ENCODE measurements at regions not wholly inside any gene's neighbourhood (a gene's known extent, or its start where the extent isn't known, plus 50 kb on each side); places are given as distances from the start of the nearest gene placed in this dataset.

DNA sequence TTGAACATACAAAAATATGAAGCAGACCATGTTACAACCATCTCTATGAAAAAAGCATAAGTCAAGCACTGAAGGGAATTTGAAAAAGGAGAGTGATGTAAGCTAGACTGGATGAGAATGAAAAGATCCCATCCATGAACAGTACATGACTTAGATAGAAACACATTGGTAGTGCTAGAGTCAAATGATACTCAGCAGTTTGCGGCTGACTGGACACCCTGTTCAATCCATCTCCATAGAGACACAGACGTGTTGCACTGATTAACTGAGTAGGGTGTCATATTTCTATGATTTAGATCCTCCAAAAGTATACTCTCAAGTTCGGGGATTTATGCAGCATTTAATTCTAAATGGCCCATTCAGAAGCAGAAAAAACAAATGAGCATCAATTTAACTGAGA lies 674.3 kb upstream of the NRXN1 start:
- no peaks in the 10 kb centered on the region for H4K20me1 ChIP-seq (ENCODE audit: insufficient read depth, low read depth, low read length)
- no peak overlapping the region for H2AFZ ChIP-seq (ENCODE audit: low read length)
- no peak overlapping the region for H3K9ac ChIP-seq (ENCODE audit: low read length)
- H3K27me3 ChIP-seq (ENCODE audit: low read length): no peaks in the 10 kb centered on the region
- H3K27ac ChIP-seq (ENCODE audit: low read length): no peak overlapping the region
- no peaks in the 10 kb centered on the region for H3K4me1 ChIP-seq (ENCODE audit: low read length)
- no peak for DNase-seq
- no peaks in the 10 kb centered on the region for H3K9me3 ChIP-seq (ENCODE audit: low read length)
- no peak overlapping the region for H3K4me3 ChIP-seq (ENCODE audit: low read length)
- H3K79me2 ChIP-seq (ENCODE audit: low read length): no peaks in the 10 kb centered on the region
- H3K36me3 ChIP-seq (ENCODE audit: insufficient read depth, low read length): no peaks in the 10 kb centered on the region
- no peak overlapping the region for H3K4me2 ChIP-seq (ENCODE audit: low read depth, low read length, poor library complexity, severe bottlenecking)
- H3K9me2 ChIP-seq (replicated peaks; ENCODE audit: insufficient read depth, low read length): no peaks in the 10 kb centered on the region

DNA sequence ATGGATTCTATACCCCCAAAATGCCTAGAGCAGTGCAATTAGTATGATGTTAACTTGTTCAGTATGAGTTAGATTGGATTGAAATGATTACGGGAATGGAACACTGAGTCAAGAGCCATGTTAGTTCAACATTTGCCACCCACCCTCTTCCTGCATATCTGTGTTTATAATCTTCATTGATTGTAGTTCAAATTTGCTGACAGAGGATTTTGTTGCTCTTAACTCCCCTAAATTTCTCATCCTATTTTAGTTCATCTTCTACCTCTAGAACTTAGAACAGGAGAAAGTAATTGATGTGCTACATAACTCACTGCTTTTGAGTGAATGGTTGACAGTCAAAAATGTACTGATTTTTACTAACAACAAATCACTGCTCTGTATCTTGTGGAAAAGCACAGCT lies 673.5 kb upstream of the NRXN1 start:
- no peaks in the 10 kb centered on the region for H3K79me2 ChIP-seq (ENCODE audit: low read length)
- H3K36me3 ChIP-seq (ENCODE audit: insufficient read depth, low read length): no peaks in the 10 kb centered on the region
- no peak overlapping the region for H2AFZ ChIP-seq (ENCODE audit: low read length)
- H3K4me3 ChIP-seq (ENCODE audit: low read length): no peak overlapping the region
- H3K9me2 ChIP-seq (replicated peaks; ENCODE audit: insufficient read depth, low read length): no peaks in the 10 kb centered on the region
- H3K9ac ChIP-seq (ENCODE audit: low read length): no peak overlapping the region
- H4K20me1 ChIP-seq (ENCODE audit: insufficient read depth, low read depth, low read length): no peaks in the 10 kb centered on the region
- no peaks in the 10 kb centered on the region for H3K9me3 ChIP-seq (ENCODE audit: low read length)
- no peaks in the 10 kb centered on the region for H3K4me1 ChIP-seq (ENCODE audit: low read length)
- no peak overlapping the region for H3K4me2 ChIP-seq (ENCODE audit: low read depth, low read length, poor library complexity, severe bottlenecking)
- no peaks in the 10 kb centered on the region for H3K27me3 ChIP-seq (ENCODE audit: low read length)
- no peak for DNase-seq
- no peak overlapping the region for H3K27ac ChIP-seq (ENCODE audit: low read length)

DNA sequence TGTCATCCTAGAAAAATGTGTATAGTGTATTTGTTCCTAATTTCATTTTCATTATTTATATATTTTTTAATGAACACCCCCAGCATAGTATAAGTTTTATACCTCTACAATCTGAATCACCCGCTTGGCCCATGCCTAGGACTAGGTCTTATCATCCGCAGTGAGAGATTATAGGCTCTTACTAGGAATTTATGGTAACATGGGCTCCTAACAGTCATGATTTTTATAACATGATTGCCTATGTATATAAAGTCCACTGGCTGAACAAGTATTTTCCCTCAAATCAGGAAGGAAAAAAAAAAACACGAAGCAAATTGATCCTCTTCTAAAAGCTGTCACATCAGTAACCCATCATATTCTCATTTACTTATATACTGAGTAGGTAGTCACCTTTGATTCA lies 666.1 kb upstream of the NRXN1 start:
- H3K4me3 ChIP-seq (ENCODE audit: low read length): no peak overlapping the region
- H3K27me3 ChIP-seq (ENCODE audit: low read length): no peaks in the 10 kb centered on the region
- no peaks in the 10 kb centered on the region for H4K20me1 ChIP-seq (ENCODE audit: insufficient read depth, low read depth, low read length)
- H3K27ac ChIP-seq (ENCODE audit: low read length): no peak overlapping the region
- H3K4me2 ChIP-seq (ENCODE audit: low read depth, low read length, poor library complexity, severe bottlenecking): no peak overlapping the region
- DNase-seq: no peak
- H3K9me3 ChIP-seq (ENCODE audit: low read length): peaks cover 4% of the 10 kb centered on the region; the same call in 1 of the 2 replicates
- H3K4me1 ChIP-seq (ENCODE audit: low read length): no peaks in the 10 kb centered on the region
- H3K36me3 ChIP-seq (ENCODE audit: insufficient read depth, low read length): no peaks in the 10 kb centered on the region
- H3K9me2 ChIP-seq (replicated peaks; ENCODE audit: insufficient read depth, low read length): no peaks in the 10 kb centered on the region; the same call in 1 of the 2 replicates
- no peak overlapping the region for H2AFZ ChIP-seq (ENCODE audit: low read length)
- no peaks in the 10 kb centered on the region for H3K79me2 ChIP-seq (ENCODE audit: low read length)
- no peak overlapping the region for H3K9ac ChIP-seq (ENCODE audit: low read length)

DNA sequence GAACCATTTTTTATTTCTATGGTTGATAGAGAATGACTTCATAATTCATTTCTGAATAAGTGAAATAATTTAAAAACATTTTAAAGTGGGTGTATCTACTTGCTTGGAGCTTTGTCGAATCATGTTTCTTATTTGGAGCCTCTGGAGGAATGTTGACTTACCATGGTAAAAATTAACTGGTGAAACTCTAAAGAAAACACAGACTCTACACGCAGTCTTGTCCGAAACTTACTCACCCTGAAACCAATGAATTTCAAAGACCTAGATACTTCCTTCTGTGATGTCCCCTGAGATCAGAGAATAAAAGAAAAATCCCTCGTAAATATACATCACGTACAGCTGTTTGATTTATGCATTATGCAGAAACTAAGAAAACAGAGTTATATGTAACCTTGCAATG lies 665.2 kb upstream of the NRXN1 start:
- peaks cover 7% of the 10 kb centered on the region; the same call in 1 of the 2 replicates for H3K9me3 ChIP-seq (ENCODE audit: low read length)
- no peak overlapping the region for H3K27ac ChIP-seq (ENCODE audit: low read length)
- no peaks in the 10 kb centered on the region for H3K4me1 ChIP-seq (ENCODE audit: low read length)
- no peaks in the 10 kb centered on the region for H4K20me1 ChIP-seq (ENCODE audit: insufficient read depth, low read depth, low read length)
- H3K79me2 ChIP-seq (ENCODE audit: low read length): no peaks in the 10 kb centered on the region
- no peaks in the 10 kb centered on the region for H3K27me3 ChIP-seq (ENCODE audit: low read length)
- H3K4me2 ChIP-seq (ENCODE audit: low read depth, low read length, poor library complexity, severe bottlenecking): no peak overlapping the region
- H3K36me3 ChIP-seq (ENCODE audit: insufficient read depth, low read length): no peaks in the 10 kb centered on the region
- DNase-seq: no peak
- H3K9me2 ChIP-seq (replicated peaks; ENCODE audit: insufficient read depth, low read length): no peaks in the 10 kb centered on the region; the same call in 1 of the 2 replicates
- no peak overlapping the region for H3K4me3 ChIP-seq (ENCODE audit: low read length)
- no peak overlapping the region for H2AFZ ChIP-seq (ENCODE audit: low read length)
- H3K9ac ChIP-seq (ENCODE audit: low read length): no peak overlapping the region

DNA sequence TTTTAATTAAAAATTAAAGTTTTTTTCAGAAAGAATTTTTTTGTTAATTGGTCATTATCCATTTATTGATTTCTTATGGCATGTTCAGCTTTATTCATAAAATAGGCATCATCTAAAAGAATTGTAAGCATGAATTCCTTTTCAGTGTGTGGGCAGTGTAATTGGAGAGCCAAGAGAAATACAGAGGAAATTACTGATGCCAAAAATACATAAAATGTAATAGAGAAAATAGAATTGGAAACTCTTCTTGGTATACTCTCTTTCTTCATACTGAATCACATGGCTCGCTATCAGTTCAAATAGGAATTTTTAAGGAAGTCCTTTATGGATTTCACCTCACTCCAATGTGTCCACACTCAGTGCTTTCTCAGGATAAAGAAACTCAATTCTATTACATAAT lies 663.6 kb upstream of the NRXN1 start:
- Histone ChIP-seq H4K20me1 (ENCODE audit: insufficient read depth, low read depth, low read length) (no peaks in the 10 kb centered on the region), H3K9me3 (ENCODE audit: low read length) (peaks cover 7% of the 10 kb centered on the region; the same call in 1 of the 2 replicates), H3K27me3 (ENCODE audit: low read length) (no peaks in the 10 kb centered on the region), H3K4me1 (ENCODE audit: low read length) (no peaks in the 10 kb centered on the region), H3K9ac (ENCODE audit: low read length) (no peak overlapping the region), H3K36me3 (ENCODE audit: insufficient read depth, low read length) (no peaks in the 10 kb centered on the region), H3K27ac (ENCODE audit: low read length) (no peak overlapping the region), H2AFZ (ENCODE audit: low read length) (no peak overlapping the region), H3K4me2 (ENCODE audit: low read depth, low read length, poor library complexity, severe bottlenecking) (no peak overlapping the region), H3K79me2 (ENCODE audit: low read length) (no peaks in the 10 kb centered on the region), H3K4me3 (ENCODE audit: low read length) (no peak overlapping the region), H3K9me2 (replicated peaks; ENCODE audit: insufficient read depth, low read length) (no peaks in the 10 kb centered on the region; the same call in 1 of the 2 replicates)
- no peak for DNase-seq

DNA sequence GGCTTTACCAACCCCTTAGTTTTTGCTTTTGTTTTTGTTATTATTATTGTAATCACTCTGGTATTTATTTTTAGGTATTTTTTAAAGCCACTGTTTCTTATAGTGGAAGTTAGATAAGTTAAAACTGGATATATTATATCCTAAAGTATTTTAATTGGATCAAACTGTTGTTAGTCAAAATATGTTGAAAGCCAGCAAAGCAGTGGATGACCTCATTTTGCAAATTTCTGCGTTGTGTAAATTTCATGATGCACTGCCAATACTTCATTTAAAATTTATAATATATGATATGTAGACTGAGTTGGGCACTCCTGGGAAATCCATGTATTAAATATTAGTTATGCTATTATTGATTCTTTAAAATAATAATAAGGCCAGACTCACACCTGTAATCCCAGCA lies 661.7 kb upstream of the NRXN1 start:
- H3K4me2 ChIP-seq (ENCODE audit: low read depth, low read length, poor library complexity, severe bottlenecking): no peak overlapping the region
- H3K9me2 ChIP-seq (replicated peaks; ENCODE audit: insufficient read depth, low read length): no peaks in the 10 kb centered on the region; the same call in 1 of the 2 replicates
- no peaks in the 10 kb centered on the region for H3K27me3 ChIP-seq (ENCODE audit: low read length)
- H3K36me3 ChIP-seq (ENCODE audit: insufficient read depth, low read length): no peaks in the 10 kb centered on the region
- no peak for DNase-seq
- H3K27ac ChIP-seq (ENCODE audit: low read length): no peak overlapping the region
- no peak overlapping the region for H3K9ac ChIP-seq (ENCODE audit: low read length)
- H3K4me1 ChIP-seq (ENCODE audit: low read length): no peaks in the 10 kb centered on the region
- no peak overlapping the region for H3K4me3 ChIP-seq (ENCODE audit: low read length)
- H3K9me3 ChIP-seq (ENCODE audit: low read length): peaks cover 7% of the 10 kb centered on the region; the same call in 1 of the 2 replicates
- no peaks in the 10 kb centered on the region for H4K20me1 ChIP-seq (ENCODE audit: insufficient read depth, low read depth, low read length)
- no peak overlapping the region for H2AFZ ChIP-seq (ENCODE audit: low read length)
- H3K79me2 ChIP-seq (ENCODE audit: low read length): no peaks in the 10 kb centered on the region

DNA sequence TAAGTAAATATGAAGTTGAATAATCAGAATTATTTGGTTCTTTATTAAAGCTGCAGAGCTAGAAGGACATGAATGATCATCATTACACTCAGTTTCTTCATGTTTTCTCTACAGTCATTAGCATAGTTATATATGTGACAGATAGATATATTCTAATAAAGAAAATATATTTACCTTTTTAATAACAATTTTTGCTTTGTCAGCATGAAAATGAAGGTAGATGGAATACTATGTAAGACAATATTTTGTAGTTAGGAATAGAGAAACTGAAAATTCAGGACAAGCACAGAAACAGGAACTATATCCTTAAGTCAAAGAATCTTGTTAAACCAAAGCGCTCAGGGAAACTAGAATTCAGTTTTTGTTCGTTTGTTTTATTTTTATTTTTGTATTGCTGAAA lies 649.9 kb upstream of the NRXN1 start:
- no peak overlapping the region for H3K4me2 ChIP-seq (ENCODE audit: low read depth, low read length, poor library complexity, severe bottlenecking)
- no peaks in the 10 kb centered on the region for H3K36me3 ChIP-seq (ENCODE audit: insufficient read depth, low read length)
- H3K9me3 ChIP-seq (ENCODE audit: low read length): peaks cover 32% of the 10 kb centered on the region
- no peaks in the 10 kb centered on the region for H3K9me2 ChIP-seq (replicated peaks; ENCODE audit: insufficient read depth, low read length)
- no peak overlapping the region for H3K27ac ChIP-seq (ENCODE audit: low read length)
- no peaks in the 10 kb centered on the region for H3K79me2 ChIP-seq (ENCODE audit: low read length)
- H2AFZ ChIP-seq (ENCODE audit: low read length): no peak overlapping the region
- no peak overlapping the region for H3K4me3 ChIP-seq (ENCODE audit: low read length)
- no peaks in the 10 kb centered on the region for H4K20me1 ChIP-seq (ENCODE audit: insufficient read depth, low read depth, low read length)
- H3K9ac ChIP-seq (ENCODE audit: low read length): no peak overlapping the region
- DNase-seq: no peak
- no peaks in the 10 kb centered on the region for H3K27me3 ChIP-seq (ENCODE audit: low read length)
- H3K4me1 ChIP-seq (ENCODE audit: low read length): no peaks in the 10 kb centered on the region

DNA sequence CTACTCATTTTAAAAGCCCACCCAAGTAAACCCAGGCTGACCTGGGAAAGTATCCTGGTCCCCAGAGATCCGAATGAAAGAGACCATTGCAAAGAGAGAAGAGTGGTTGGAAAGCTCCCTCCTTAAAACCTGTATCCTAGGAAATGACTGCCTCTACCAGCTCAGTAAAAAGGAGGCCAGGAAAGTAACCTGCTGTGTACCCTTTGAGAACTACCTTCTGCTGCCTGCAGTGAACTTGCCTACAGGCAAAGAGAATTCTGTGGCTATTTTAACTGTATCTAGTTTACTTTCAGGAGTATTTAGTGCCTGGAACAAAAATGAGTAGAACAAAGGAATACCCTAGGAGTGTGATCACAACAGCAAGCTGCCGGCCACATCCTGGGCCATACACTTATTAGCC lies 641.7 kb upstream of the NRXN1 start:
- Histone ChIP-seq H3K79me2 (ENCODE audit: low read length) (no peaks in the 10 kb centered on the region), H2AFZ (ENCODE audit: low read length) (no peak overlapping the region), H3K9me3 (ENCODE audit: low read length) (peaks cover 17% of the 10 kb centered on the region; the same call in 1 of the 2 replicates), H3K9me2 (replicated peaks; ENCODE audit: insufficient read depth, low read length) (no peaks in the 10 kb centered on the region), H3K4me3 (ENCODE audit: low read length) (no peak overlapping the region), H4K20me1 (ENCODE audit: insufficient read depth, low read depth, low read length) (no peaks in the 10 kb centered on the region), H3K9ac (ENCODE audit: low read length) (no peak overlapping the region), H3K27me3 (ENCODE audit: low read length) (no peaks in the 10 kb centered on the region), H3K36me3 (ENCODE audit: insufficient read depth, low read length) (no peaks in the 10 kb centered on the region), H3K4me1 (ENCODE audit: low read length) (no peaks in the 10 kb centered on the region), H3K4me2 (ENCODE audit: low read depth, low read length, poor library complexity, severe bottlenecking) (no peak overlapping the region), H3K27ac (ENCODE audit: low read length) (no peak overlapping the region)
- DNase-seq: no peak

DNA sequence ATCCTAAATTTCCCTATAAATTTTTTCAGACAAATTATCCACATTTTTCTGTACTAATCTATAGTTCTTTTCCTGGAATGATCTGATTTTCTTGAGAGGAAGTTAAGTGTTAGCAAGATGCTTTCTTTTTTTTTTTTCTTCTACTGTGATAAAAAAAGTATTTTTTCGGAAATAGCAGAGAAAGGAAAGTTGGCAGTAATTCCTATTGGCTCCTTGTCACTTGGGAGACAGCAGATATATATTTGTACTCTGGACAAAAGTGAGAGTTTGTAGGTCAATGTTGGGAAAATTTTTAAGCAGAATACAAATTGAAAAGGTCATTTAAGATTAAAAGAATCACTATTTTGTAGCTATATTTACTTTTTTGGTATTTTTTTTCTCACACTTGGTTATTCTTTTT lies 635.7 kb upstream of the NRXN1 start:
- no peaks in the 10 kb centered on the region for H4K20me1 ChIP-seq (ENCODE audit: insufficient read depth, low read depth, low read length)
- H3K9me2 ChIP-seq (replicated peaks; ENCODE audit: insufficient read depth, low read length): no peaks in the 10 kb centered on the region
- H3K27me3 ChIP-seq (ENCODE audit: low read length): no peaks in the 10 kb centered on the region
- DNase-seq: no peak
- no peaks in the 10 kb centered on the region for H3K4me1 ChIP-seq (ENCODE audit: low read length)
- H3K79me2 ChIP-seq (ENCODE audit: low read length): no peaks in the 10 kb centered on the region
- H3K27ac ChIP-seq (ENCODE audit: low read length): no peak overlapping the region
- peaks cover 13% of the 10 kb centered on the region for H3K9me3 ChIP-seq (ENCODE audit: low read length)
- H3K9ac ChIP-seq (ENCODE audit: low read length): no peak overlapping the region
- H3K36me3 ChIP-seq (ENCODE audit: insufficient read depth, low read length): no peaks in the 10 kb centered on the region
- no peak overlapping the region for H2AFZ ChIP-seq (ENCODE audit: low read length)
- no peak overlapping the region for H3K4me3 ChIP-seq (ENCODE audit: low read length)
- H3K4me2 ChIP-seq (ENCODE audit: low read depth, low read length, poor library complexity, severe bottlenecking): no peak overlapping the region

Measured in Karpas-422 (cell line).